ENCODE measurements at regions not wholly inside any gene's neighbourhood (a gene's known extent, or its start where the extent isn't known, plus 50 kb on each side); places are given as distances from the start of the nearest gene placed in this dataset.

GRCh38 chr20:55790178-55790577 lies 215.1 kb downstream of the CBLN4 start:
- Histone ChIP-seq H4K20me1 (ENCODE audit: insufficient read depth, poor library complexity, severe bottlenecking) (no peaks in the 10 kb centered on the region), H3K9me3 (ENCODE audit: low read depth) (no peaks in the 10 kb centered on the region), H3K4me1 (ENCODE audit: insufficient read depth) (no peaks in the 10 kb centered on the region), H3K36me3 (replicated peaks; ENCODE audit: insufficient read depth, low read depth) (no peaks in the 10 kb centered on the region), H3K27me3 (no peaks in the 10 kb centered on the region), H3K27ac (no peak overlapping the region), H3K79me2 (no peaks in the 10 kb centered on the region), H3K9me2 (replicated peaks; ENCODE audit: insufficient read depth) (no peaks in the 10 kb centered on the region), H2AFZ (no peak overlapping the region), H3K4me2 (no peak overlapping the region), H3K4me3 (no peak overlapping the region)
- 75% methylated on average over 6 of the region's 6 CpGs for WGBS (ENCODE audit: low lambda C conversion rate, missing lambda C conversion rate)
- TF ChIP-seq CTCF (IDR thresholded peaks at IDR 0.05; ENCODE audit: poor library complexity) (no peak), EZH2 (IDR thresholded peaks at IDR 0.05; ENCODE audit: borderline replicate concordance) (no peak), EZH2phosphoT487 (IDR thresholded peaks at IDR 0.05; ENCODE audit: low read depth, severe bottlenecking, unreplicated experiment) (no peak)
- DNase-seq (ENCODE audit: low spot score), result no peak

- Histone ChIP-seq H3K4me3 (no peak overlapping the region), H3K27ac (no peak overlapping the region), H2AFZ (no peak overlapping the region), H3K4me2 (no peak overlapping the region), H3K36me3 (replicated peaks; ENCODE audit: insufficient read depth, low read depth) (no peaks in the 10 kb centered on the region), H3K9me3 (ENCODE audit: low read depth) (no peaks in the 10 kb centered on the region), H3K79me2 (no peaks in the 10 kb centered on the region), H3K27me3 (no peaks in the 10 kb centered on the region), H3K4me1 (ENCODE audit: insufficient read depth) (no peaks in the 10 kb centered on the region), H4K20me1 (ENCODE audit: insufficient read depth, poor library complexity, severe bottlenecking) (no peaks in the 10 kb centered on the region), H3K9me2 (replicated peaks; ENCODE audit: insufficient read depth) (no peaks in the 10 kb centered on the region)
- TF ChIP-seq EZH2 (IDR thresholded peaks at IDR 0.05; ENCODE audit: borderline replicate concordance), result no peak
- no peak for TF ChIP-seq CTCF (IDR thresholded peaks at IDR 0.05; ENCODE audit: poor library complexity)
- no peak for TF ChIP-seq EZH2phosphoT487 (IDR thresholded peaks at IDR 0.05; ENCODE audit: low read depth, severe bottlenecking, unreplicated experiment)
- no peak for DNase-seq (ENCODE audit: low spot score)
- 62% methylated on average over 2 of the region's 2 CpGs for WGBS (ENCODE audit: low lambda C conversion rate, missing lambda C conversion rate)
Observed at GRCh38 chr20:55784036-55784435, 221.3 kb downstream of the CBLN4 start.

GRCh38 chr20:55783381-55783780 lies 221.9 kb downstream of the CBLN4 start:
- TF ChIP-seq EZH2phosphoT487 (IDR thresholded peaks at IDR 0.05; ENCODE audit: low read depth, severe bottlenecking, unreplicated experiment), result no peak
- TF ChIP-seq EZH2 (IDR thresholded peaks at IDR 0.05; ENCODE audit: borderline replicate concordance), result no peak
- no peak for TF ChIP-seq CTCF (IDR thresholded peaks at IDR 0.05; ENCODE audit: poor library complexity)
- H2AFZ ChIP-seq, result no peak overlapping the region
- no peaks in the 10 kb centered on the region for H3K9me3 ChIP-seq (ENCODE audit: low read depth)
- no peaks in the 10 kb centered on the region for H3K36me3 ChIP-seq (replicated peaks; ENCODE audit: insufficient read depth, low read depth)
- DNase-seq (ENCODE audit: low spot score), result no peak
- H3K9me2 ChIP-seq (replicated peaks; ENCODE audit: insufficient read depth), result no peaks in the 10 kb centered on the region
- no peak overlapping the region for H3K4me3 ChIP-seq
- no peaks in the 10 kb centered on the region for H4K20me1 ChIP-seq (ENCODE audit: insufficient read depth, poor library complexity, severe bottlenecking)
- no peaks in the 10 kb centered on the region for H3K4me1 ChIP-seq (ENCODE audit: insufficient read depth)
- no peaks in the 10 kb centered on the region for H3K79me2 ChIP-seq
- no peak overlapping the region for H3K27ac ChIP-seq
- no peaks in the 10 kb centered on the region for H3K27me3 ChIP-seq
- 77% methylated on average over 3 of the region's 3 CpGs for WGBS (ENCODE audit: low lambda C conversion rate, missing lambda C conversion rate)
- H3K4me2 ChIP-seq, result no peak overlapping the region

GRCh38 chr20:55782912-55783253 lies 222.4 kb downstream of the CBLN4 start:
- Histone ChIP-seq H3K36me3 (replicated peaks; ENCODE audit: insufficient read depth, low read depth) (no peaks in the 10 kb centered on the region), H3K27ac (no peak overlapping the region), H3K27me3 (no peaks in the 10 kb centered on the region), H3K4me1 (ENCODE audit: insufficient read depth) (no peaks in the 10 kb centered on the region), H3K9me3 (ENCODE audit: low read depth) (no peaks in the 10 kb centered on the region), H4K20me1 (ENCODE audit: insufficient read depth, poor library complexity, severe bottlenecking) (no peaks in the 10 kb centered on the region), H2AFZ (no peak overlapping the region), H3K79me2 (no peaks in the 10 kb centered on the region), H3K9me2 (replicated peaks; ENCODE audit: insufficient read depth) (no peaks in the 10 kb centered on the region), H3K4me3 (no peak overlapping the region), H3K4me2 (no peak overlapping the region)
- 72% methylated on average over 8 of the region's 8 CpGs for WGBS (ENCODE audit: low lambda C conversion rate, missing lambda C conversion rate)
- no peak for DNase-seq (ENCODE audit: low spot score)
- TF ChIP-seq EZH2 (IDR thresholded peaks at IDR 0.05; ENCODE audit: borderline replicate concordance), result no peak
- no peak for TF ChIP-seq EZH2phosphoT487 (IDR thresholded peaks at IDR 0.05; ENCODE audit: low read depth, severe bottlenecking, unreplicated experiment)
